ENCODE measurements at regions not wholly inside any gene's neighbourhood (a gene's known extent, or its start where the extent isn't known, plus 50 kb on each side); places are given as distances from the start of the nearest gene placed in this dataset.

- Mint-ChIP-seq H3K36me3 (ENCODE audit: low read depth) (no peaks in the 10 kb centered on the region), H3K4me1 (ENCODE audit: low read depth) (no peaks in the 10 kb centered on the region)
Observed at GRCh38 chr20:11231742-11232648, 558.2 kb upstream of the JAG1 start.

GRCh38 chr20:11232896-11233295 is 559.1 kb upstream of the JAG1 start:
- no peak overlapping the region for H3K27ac Mint-ChIP-seq
- no peaks in the 10 kb centered on the region for H3K27me3 Mint-ChIP-seq
- H3K4me3 Mint-ChIP-seq = no peak overlapping the region
- H3K36me3 Mint-ChIP-seq (ENCODE audit: low read depth) = no peaks in the 10 kb centered on the region
- no peaks in the 10 kb centered on the region for H3K4me1 Mint-ChIP-seq (ENCODE audit: low read depth)
- no peaks in the 10 kb centered on the region for H3K9me3 Mint-ChIP-seq
- no peak for DNase-seq

More at GRCh38 chr20:11231742-11232648, 558.2 kb upstream of the JAG1 start:
- H3K4me3 Mint-ChIP-seq = no peak overlapping the region
- no peaks in the 10 kb centered on the region for H3K9me3 Mint-ChIP-seq
- no peaks in the 10 kb centered on the region for H3K27me3 Mint-ChIP-seq
- H3K27ac Mint-ChIP-seq = no peak overlapping the region
- no peak for DNase-seq

- no peak for DNase-seq
- Mint-ChIP-seq H3K4me1 (ENCODE audit: low read depth) (no peaks in the 10 kb centered on the region), H3K9me3 (no peaks in the 10 kb centered on the region), H3K36me3 (ENCODE audit: low read depth) (no peaks in the 10 kb centered on the region), H3K27ac (no peak overlapping the region), H3K4me3 (no peak overlapping the region), H3K27me3 (no peaks in the 10 kb centered on the region)
Observed at GRCh38 chr20:11234181-11234580, 560.4 kb upstream of the JAG1 start.

GRCh38 chr20:11234608-11235007 is 560.8 kb upstream of the JAG1 start:
- no peak for DNase-seq
- Mint-ChIP-seq H3K27me3 (no peaks in the 10 kb centered on the region), H3K9me3 (no peaks in the 10 kb centered on the region), H3K27ac (no peak overlapping the region), H3K36me3 (ENCODE audit: low read depth) (no peaks in the 10 kb centered on the region), H3K4me1 (ENCODE audit: low read depth) (no peaks in the 10 kb centered on the region), H3K4me3 (no peak overlapping the region)

- no peak overlapping the region for H3K4me3 Mint-ChIP-seq
- H3K36me3 Mint-ChIP-seq (ENCODE audit: low read depth) = no peaks in the 10 kb centered on the region
- no peaks in the 10 kb centered on the region for H3K9me3 Mint-ChIP-seq
- H3K4me1 Mint-ChIP-seq (ENCODE audit: low read depth) = no peaks in the 10 kb centered on the region
- no peak for DNase-seq
- no peak overlapping the region for H3K27ac Mint-ChIP-seq
- no peaks in the 10 kb centered on the region for H3K27me3 Mint-ChIP-seq
Observed at GRCh38 chr20:11235058-11235457, 561.3 kb upstream of the JAG1 start.

GRCh38 chr20:11242320-11242719 is 568.5 kb upstream of the JAG1 start:
- H3K9me3 Mint-ChIP-seq = peaks cover 2% of the 10 kb centered on the region
- no peak for DNase-seq
- H3K4me3 Mint-ChIP-seq = no peak overlapping the region
- H3K27ac Mint-ChIP-seq = no peak overlapping the region
- no peaks in the 10 kb centered on the region for H3K4me1 Mint-ChIP-seq (ENCODE audit: low read depth)
- no peaks in the 10 kb centered on the region for H3K36me3 Mint-ChIP-seq (ENCODE audit: low read depth)
- no peaks in the 10 kb centered on the region for H3K27me3 Mint-ChIP-seq

- Mint-ChIP-seq H3K4me3 (no peak overlapping the region), H3K4me1 (ENCODE audit: low read depth) (no peaks in the 10 kb centered on the region), H3K27me3 (peaks cover 3% of the 10 kb centered on the region)
Observed at GRCh38 chr20:11245431-11245830, 571.6 kb upstream of the JAG1 start.

GRCh38 chr20:11246251-11246775 is 572.5 kb upstream of the JAG1 start:
- Mint-ChIP-seq H3K9me3 (peaks cover 2% of the 10 kb centered on the region), H3K4me3 (no peak overlapping the region), H3K27ac (no peak overlapping the region), H3K4me1 (ENCODE audit: low read depth) (no peaks in the 10 kb centered on the region), H3K36me3 (ENCODE audit: low read depth) (no peaks in the 10 kb centered on the region), H3K27me3 (peaks cover 3% of the 10 kb centered on the region)
- no peak for DNase-seq

More at GRCh38 chr20:11245431-11245830, 571.6 kb upstream of the JAG1 start:
- no peak overlapping the region for H3K27ac Mint-ChIP-seq
- H3K9me3 Mint-ChIP-seq = peaks cover 2% of the 10 kb centered on the region
- DNase-seq = no peak
- H3K36me3 Mint-ChIP-seq (ENCODE audit: low read depth) = no peaks in the 10 kb centered on the region

GRCh38 chr20:11247046-11248010 is 573.5 kb upstream of the JAG1 start:
- H3K9me3 Mint-ChIP-seq = peaks cover 2% of the 10 kb centered on the region
- no peak overlapping the region for H3K4me3 Mint-ChIP-seq
- H3K36me3 Mint-ChIP-seq (ENCODE audit: low read depth) = no peaks in the 10 kb centered on the region
- no peaks in the 10 kb centered on the region for H3K4me1 Mint-ChIP-seq (ENCODE audit: low read depth)
- no peak for DNase-seq
- peaks cover 3% of the 10 kb centered on the region for H3K27me3 Mint-ChIP-seq
- no peak overlapping the region for H3K27ac Mint-ChIP-seq

GRCh38 chr20:11248011-11248409 is 574.2 kb upstream of the JAG1 start:
- Mint-ChIP-seq H3K4me1 (ENCODE audit: low read depth) (no peaks in the 10 kb centered on the region), H3K4me3 (no peak overlapping the region), H3K36me3 (ENCODE audit: low read depth) (no peaks in the 10 kb centered on the region), H3K27ac (no peak overlapping the region), H3K9me3 (peaks cover 2% of the 10 kb centered on the region), H3K27me3 (peaks cover 3% of the 10 kb centered on the region)
- no peak for DNase-seq

GRCh38 chr20:11248687-11249638 is 575.2 kb upstream of the JAG1 start:
- H3K27me3 Mint-ChIP-seq = peaks cover 3% of the 10 kb centered on the region

GRCh38 chr20:11249683-11250082 is 575.9 kb upstream of the JAG1 start:
- Mint-ChIP-seq H3K4me3 (no peak overlapping the region), H3K4me1 (ENCODE audit: low read depth) (no peaks in the 10 kb centered on the region), H3K36me3 (ENCODE audit: low read depth) (no peaks in the 10 kb centered on the region), H3K9me3 (peaks cover 11% of the 10 kb centered on the region), H3K27ac (no peak overlapping the region), H3K27me3 (peaks cover 3% of the 10 kb centered on the region)
- no peak for DNase-seq

More at GRCh38 chr20:11248687-11249638, 575.2 kb upstream of the JAG1 start:
- H3K36me3 Mint-ChIP-seq (ENCODE audit: low read depth) = no peaks in the 10 kb centered on the region
- peaks cover 5% of the 10 kb centered on the region for H3K9me3 Mint-ChIP-seq
- no peak overlapping the region for H3K4me3 Mint-ChIP-seq
- no peak overlapping the region for H3K27ac Mint-ChIP-seq
- H3K4me1 Mint-ChIP-seq (ENCODE audit: low read depth) = no peaks in the 10 kb centered on the region
- DNase-seq = no peak

GRCh38 chr20:11252447-11252846 is 578.6 kb upstream of the JAG1 start:
- H3K36me3 Mint-ChIP-seq (ENCODE audit: low read depth) = no peaks in the 10 kb centered on the region
- no peaks in the 10 kb centered on the region for H3K4me1 Mint-ChIP-seq (ENCODE audit: low read depth)
- peaks cover 3% of the 10 kb centered on the region for H3K27me3 Mint-ChIP-seq
- no peak overlapping the region for H3K4me3 Mint-ChIP-seq
- DNase-seq = no peak
- peaks cover 19% of the 10 kb centered on the region for H3K9me3 Mint-ChIP-seq
- no peak overlapping the region for H3K27ac Mint-ChIP-seq
